HFFc6 (cell line): ENCODE measurements at regions not wholly inside any gene's neighbourhood (a gene's known extent, or its start where the extent isn't known, plus 50 kb on each side); places are given as distances from the start of the nearest gene placed in this dataset.

Source experiments
- DNase-seq: peaks from one replicate; pipeline ENCODE4 v3.0.0-alpha.2; 2018
- H3K27ac Mint-ChIP-seq: 2 replicates; pipeline ENCODE4 v1.8.0; 2020; ENCODE audit warnings: mild to moderate bottlenecking, mixed read lengths
- H3K27me3 Mint-ChIP-seq: 2 replicates; pipeline ENCODE4 v1.8.0; 2021; ENCODE audit warnings: mild to moderate bottlenecking, moderate library complexity, mixed read lengths; ENCODE audit not compliant: insufficient read depth
- H3K36me3 Mint-ChIP-seq: 2 replicates; pipeline ENCODE4 v1.8.0; 2021; ENCODE audit warnings: low read depth, mixed read lengths
- H3K4me1 Mint-ChIP-seq: 2 replicates; pipeline ENCODE4 v1.8.0; 2020; ENCODE audit warnings: low read depth, mixed read lengths
- H3K4me3 Mint-ChIP-seq: 2 replicates; pipeline ENCODE4 v1.8.0; 2020; ENCODE audit warnings: mild to moderate bottlenecking, moderate library complexity, mixed read lengths
- H3K9me3 Mint-ChIP-seq: 2 replicates; pipeline ENCODE4 v1.8.0; 2020; ENCODE audit warnings: mild to moderate bottlenecking, mixed read lengths
- TF ChIP-seq, protein P1 (sequence below): fragments of 200-600 bp; sonication (generic); IDR thresholded peaks from 2 replicates; pipeline ENCODE4 v1.5.0; 2021; ENCODE audit warnings: antibody characterized with exemption, mild to moderate bottlenecking

DNA sequence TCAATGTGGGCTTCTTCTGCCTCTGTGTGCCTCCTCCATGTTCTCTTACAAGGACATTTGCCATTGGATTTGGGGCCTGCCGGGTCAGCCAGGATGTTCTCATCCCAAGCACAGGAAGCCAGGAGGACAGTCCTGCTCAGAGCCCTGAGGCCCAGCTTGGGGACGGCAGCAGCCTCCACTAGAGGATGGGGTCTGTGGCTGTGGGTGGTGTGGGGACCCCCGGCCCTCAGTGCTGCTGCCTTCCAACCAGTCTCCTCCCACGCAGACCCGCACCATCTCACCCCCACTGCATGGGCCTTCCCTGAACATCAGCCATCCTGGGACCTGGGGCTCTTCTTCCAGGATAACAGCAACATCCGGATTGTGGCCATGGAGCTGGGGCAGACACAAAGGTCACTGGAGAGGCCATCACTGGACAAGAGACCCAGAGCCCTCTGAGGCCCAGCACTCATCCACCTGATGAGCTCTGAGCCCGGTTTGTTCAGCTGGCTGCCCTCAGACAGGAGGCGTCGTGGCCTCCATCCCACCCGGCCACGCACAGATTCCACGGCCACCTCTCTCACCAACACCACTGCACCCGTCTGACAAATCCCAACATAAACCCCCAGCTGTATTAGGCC lies 56.5 kb upstream of the C14orf180 start:
- Mint-ChIP-seq H3K27me3 (peaks cover 4% of the 10 kb centered on the region; the same call in 1 of the 2 replicates), H3K4me3 (no peak overlapping the region), H3K9me3 (peaks cover 53% of the 10 kb centered on the region), H3K36me3 (peaks cover 13% of the 10 kb centered on the region; the same call in 1 of the 2 replicates), H3K27ac (no peak overlapping the region), H3K4me1 (no peaks in the 10 kb centered on the region)
- TF ChIP-seq, protein P1, sequence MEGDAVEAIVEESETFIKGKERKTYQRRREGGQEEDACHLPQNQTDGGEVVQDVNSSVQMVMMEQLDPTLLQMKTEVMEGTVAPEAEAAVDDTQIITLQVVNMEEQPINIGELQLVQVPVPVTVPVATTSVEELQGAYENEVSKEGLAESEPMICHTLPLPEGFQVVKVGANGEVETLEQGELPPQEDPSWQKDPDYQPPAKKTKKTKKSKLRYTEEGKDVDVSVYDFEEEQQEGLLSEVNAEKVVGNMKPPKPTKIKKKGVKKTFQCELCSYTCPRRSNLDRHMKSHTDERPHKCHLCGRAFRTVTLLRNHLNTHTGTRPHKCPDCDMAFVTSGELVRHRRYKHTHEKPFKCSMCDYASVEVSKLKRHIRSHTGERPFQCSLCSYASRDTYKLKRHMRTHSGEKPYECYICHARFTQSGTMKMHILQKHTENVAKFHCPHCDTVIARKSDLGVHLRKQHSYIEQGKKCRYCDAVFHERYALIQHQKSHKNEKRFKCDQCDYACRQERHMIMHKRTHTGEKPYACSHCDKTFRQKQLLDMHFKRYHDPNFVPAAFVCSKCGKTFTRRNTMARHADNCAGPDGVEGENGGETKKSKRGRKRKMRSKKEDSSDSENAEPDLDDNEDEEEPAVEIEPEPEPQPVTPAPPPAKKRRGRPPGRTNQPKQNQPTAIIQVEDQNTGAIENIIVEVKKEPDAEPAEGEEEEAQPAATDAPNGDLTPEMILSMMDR, result no peak
- no peak for DNase-seq

DNA sequence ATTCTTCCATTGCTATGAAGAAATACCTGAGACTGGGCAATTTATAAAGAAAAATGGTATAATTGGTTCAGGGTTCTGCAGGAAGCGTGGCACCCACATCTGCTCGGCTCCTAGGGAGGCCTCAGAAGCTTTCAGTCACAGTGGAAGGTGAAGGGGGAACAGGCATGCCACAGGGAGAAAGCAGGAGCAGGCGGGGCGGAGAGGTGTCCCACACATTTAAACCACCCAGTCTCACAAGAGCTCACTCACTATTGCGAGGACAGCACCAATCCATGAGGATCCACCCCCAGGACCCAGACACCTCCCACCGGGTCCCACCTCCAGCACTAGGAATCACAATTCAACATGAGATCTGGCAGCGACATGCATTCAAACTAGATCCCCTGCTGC lies 56.0 kb upstream of the C14orf180 start:
- Mint-ChIP-seq H3K9me3 (peaks cover 57% of the 10 kb centered on the region), H3K36me3 (peaks cover 12% of the 10 kb centered on the region; the same call in 1 of the 2 replicates), H3K4me1 (no peaks in the 10 kb centered on the region), H3K4me3 (no peak overlapping the region), H3K27me3 (peaks cover 4% of the 10 kb centered on the region; the same call in 1 of the 2 replicates), H3K27ac (no peak overlapping the region)
- no peak for DNase-seq
- TF ChIP-seq, protein P1, result no peak

DNA sequence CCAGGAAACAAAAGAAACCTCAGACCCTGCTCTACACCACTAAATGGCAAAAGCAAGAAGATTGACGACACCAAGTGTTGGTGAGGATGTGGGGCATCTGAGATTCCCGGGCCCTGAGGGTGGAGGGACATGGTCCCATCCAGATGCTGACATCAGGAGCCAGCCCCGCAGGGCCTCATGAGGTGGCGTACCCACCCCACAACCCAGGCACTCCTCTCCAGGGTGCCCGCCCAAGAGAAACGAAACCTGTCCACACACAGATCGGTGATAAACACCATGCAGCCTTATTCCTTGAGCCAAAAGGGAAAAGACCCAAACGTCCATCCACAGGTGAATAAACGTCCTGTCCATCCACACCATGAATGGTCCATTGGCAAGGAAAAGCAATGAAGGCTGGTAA lies 54.8 kb upstream of the C14orf180 start:
- Mint-ChIP-seq H3K27me3 (peaks cover 3% of the 10 kb centered on the region; the same call in 1 of the 2 replicates), H3K9me3 (peaks cover 49% of the 10 kb centered on the region)

DNA sequence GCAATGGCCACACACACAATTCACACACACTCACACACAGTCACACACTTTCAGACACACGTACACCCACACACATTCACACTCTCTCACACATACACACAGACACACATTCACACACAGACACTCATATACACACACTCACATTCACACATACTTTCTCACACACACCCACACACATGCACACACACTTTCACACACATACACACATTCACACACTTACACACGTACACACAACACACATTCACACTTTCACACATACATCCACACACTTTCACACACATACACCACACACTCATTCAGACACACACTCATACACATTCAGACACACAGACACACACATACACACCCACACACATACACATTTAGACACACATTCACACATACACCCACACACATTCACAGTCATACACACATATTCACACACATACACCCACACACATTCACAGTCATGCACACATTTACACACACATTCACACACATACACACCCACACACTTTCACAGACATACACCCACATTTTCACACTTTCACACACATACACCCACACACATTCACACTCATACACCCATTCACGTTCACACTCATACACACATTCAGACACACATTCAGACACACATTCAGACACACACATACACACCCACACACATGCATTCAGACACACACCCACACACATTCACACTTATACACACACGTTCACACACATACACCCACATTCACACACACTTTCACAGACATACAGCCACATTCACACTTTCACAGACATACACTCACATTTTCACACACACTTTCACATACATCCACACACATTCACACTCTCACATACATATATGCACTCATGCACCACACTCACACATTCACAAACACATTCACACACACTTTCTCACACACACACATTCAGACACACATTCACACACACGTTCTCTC lies 52.6 kb upstream of the C14orf180 start:
- TF ChIP-seq, protein P1, result no peak
- DNase-seq, result no peak
- H3K36me3 Mint-ChIP-seq, result peaks cover 12% of the 10 kb centered on the region; the same call in 1 of the 2 replicates
- H3K4me3 Mint-ChIP-seq, result no peak overlapping the region
- peaks cover 1% of the 10 kb centered on the region for H3K27me3 Mint-ChIP-seq
- no peak overlapping the region for H3K27ac Mint-ChIP-seq
- peaks cover 29% of the 10 kb centered on the region for H3K9me3 Mint-ChIP-seq
- H3K4me1 Mint-ChIP-seq, result no peaks in the 10 kb centered on the region

More for the DNA sequence above, 54.8 kb upstream of the C14orf180 start:
- no peak overlapping the region for H3K27ac Mint-ChIP-seq
- H3K4me3 Mint-ChIP-seq, result no peak overlapping the region
- DNase-seq, result no peak
- TF ChIP-seq, protein P1, result no peak
- H3K36me3 Mint-ChIP-seq, result peaks cover 12% of the 10 kb centered on the region; the same call in 1 of the 2 replicates
- no peaks in the 10 kb centered on the region for H3K4me1 Mint-ChIP-seq

DNA sequence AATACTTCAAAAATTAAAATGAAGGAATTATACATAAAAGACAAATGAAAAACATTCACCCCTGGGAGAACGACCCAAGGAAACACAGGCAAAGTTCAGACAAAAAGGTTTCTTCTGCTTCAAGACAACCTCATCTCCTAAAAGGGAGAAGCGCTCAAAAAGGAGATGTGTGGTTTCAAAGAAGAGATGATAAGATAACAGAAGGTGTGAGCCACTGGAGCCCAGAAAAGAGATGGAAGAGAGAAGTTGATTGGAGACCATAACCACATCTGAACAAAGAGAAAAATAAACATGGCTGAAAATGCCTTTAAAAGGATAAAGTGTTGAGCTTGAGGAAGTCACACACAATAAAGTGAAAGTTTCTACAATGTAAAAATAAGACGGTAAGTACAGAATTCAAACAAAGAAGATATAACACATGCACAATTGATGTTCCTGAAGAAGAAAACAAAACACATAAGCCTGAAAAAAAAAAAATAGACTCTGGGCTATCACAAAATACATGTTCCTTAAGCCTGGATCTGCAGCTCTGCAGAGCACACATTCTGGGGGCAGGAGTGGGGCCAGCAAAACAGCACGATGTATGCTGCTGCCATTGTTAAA lies 51.6 kb upstream of the C14orf180 start:
- TF ChIP-seq, protein P1, result no peak
- no peak overlapping the region for H3K27ac Mint-ChIP-seq
- H3K4me3 Mint-ChIP-seq, result no peak overlapping the region
- no peak for DNase-seq
- H3K9me3 Mint-ChIP-seq, result peaks cover 29% of the 10 kb centered on the region
- no peaks in the 10 kb centered on the region for H3K4me1 Mint-ChIP-seq
- peaks cover 1% of the 10 kb centered on the region for H3K27me3 Mint-ChIP-seq
- peaks cover 12% of the 10 kb centered on the region; the same call in 1 of the 2 replicates for H3K36me3 Mint-ChIP-seq
